Activated effector memory CD4-positive, alpha-beta T cell treated with anti-CD3 and anti-CD28 coated beads, Interleukin-2, amount 50 U/mL, for 16 hours (primary cell): ENCODE measurements at regions not wholly inside any gene's neighbourhood (a gene's known extent, or its start where the extent isn't known, plus 50 kb on each side); places are given as distances from the start of the nearest gene placed in this dataset.
"Not testable (repeated sequence)": the region's sequence is repeated elsewhere in the genome, so short reads cannot be mapped to it uniquely, and the experiment has no call there.

Source experiments
- DNase-seq: peaks from one replicate; pipeline ENCODE4 v3.0.0-alpha.2; 2020

DNA sequence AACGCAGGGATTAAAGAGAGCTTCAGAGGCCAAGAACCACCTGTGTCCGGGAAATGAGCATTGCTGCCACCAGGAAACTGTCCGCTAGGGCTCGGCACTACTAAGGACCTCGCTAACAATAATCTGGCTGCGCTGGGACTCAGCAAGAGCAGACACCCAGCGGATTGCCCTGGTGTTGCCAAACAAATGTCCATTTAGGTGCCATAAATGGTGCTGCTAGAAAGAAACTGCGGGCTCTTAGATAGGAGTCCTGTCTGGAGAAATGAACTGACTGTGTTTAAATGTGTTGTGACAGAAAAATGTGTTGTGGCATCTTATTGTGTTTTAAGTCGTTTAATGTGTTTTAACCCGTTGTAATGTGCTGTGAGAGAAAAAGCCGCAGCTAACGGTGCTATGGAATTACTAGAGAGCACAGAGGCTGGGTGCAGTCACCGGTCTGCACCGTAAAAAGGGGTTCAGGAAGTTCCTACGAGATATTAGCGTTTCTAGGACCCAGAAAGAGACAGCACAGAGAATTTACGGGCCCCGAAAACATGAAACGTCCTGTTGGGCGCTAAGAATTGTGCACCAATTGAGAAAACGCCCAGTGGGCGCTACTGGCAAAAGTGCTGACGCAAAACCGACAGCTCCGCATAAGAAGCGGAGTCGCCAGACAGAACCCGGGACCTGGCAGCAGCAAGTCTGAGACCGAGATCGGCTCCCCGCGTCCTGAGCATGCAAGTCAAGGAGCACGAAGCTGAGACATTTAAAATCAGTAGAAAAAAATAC is 90.6 kb downstream of the ANXA2R start:
- DNase-seq, result peak; percentile 86

DNA sequence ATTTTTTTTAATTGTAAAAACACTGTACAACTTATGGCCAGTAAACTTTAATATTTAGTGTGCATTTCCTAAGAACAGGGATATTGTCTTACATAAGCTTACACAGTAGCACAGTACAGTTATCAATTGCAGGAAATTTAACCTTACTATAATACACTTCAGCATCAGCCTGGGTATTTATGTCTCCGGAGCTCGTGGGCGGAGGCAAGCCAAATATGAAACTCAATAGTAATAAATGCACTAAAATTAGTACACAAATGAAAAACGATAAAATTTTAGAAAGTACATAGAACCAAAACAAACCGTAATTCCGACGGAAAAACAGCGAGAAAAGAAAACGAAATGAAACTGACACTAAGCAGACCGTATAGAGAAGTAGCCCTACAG is 91.2 kb downstream of the ANXA2R start:
- peak; percentile 78 for DNase-seq

DNA sequence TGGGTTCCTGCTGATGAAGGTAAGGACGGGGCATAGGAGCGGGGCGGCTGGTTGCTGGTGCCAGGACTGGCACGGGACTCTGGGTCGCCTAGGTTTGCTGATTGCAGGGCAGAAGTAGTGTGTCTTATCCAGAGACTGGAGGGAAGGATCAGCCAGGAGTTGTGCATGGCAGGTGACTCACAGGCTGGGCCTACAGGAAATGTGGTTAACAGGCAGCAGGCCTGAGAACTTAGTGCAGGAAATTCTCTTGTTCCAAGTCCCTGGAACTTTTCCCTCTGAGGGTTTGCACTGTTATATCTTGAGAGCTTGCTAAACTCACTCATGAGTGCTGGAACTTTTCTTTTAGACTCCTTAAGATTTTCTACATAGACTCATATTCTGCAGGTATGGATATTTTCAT is 95.1 kb downstream of the ANXA2R start:
- no peak for DNase-seq

DNA sequence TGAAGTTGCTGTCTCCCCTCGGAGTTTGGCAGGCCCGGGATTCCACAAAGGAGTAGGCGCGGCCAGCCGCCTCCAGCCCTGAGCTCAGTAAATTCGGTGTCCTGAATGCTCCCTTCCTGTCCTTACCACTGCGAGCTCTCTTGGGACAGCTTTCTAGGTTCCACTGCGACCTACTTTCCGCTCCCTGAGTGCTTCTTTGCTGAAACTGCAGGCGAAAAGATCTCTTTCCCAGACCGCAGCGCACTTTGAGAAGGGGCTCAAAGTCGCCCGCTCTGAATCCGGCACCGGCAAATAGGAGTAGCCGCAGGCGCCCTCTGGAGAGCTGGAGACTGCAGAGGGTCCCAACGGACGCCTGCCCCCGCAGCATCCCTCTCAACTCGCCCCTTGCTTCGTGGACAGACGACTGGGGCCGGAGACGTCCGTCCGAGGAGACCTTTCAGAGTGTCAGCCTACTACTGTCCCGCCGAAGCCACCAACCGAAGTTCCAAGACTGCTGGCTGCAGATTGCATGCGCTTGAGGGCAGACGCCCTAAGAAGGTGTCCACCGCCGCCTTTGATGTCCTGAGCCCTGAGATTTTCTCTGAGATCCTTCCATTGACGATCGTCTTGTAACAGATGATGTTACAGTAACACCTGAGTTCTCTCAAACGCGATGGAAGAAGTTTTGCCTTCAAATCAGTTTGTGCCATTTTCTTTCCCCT is 96.0 kb downstream of the ANXA2R start:
- DNase-seq, result no peak

DNA sequence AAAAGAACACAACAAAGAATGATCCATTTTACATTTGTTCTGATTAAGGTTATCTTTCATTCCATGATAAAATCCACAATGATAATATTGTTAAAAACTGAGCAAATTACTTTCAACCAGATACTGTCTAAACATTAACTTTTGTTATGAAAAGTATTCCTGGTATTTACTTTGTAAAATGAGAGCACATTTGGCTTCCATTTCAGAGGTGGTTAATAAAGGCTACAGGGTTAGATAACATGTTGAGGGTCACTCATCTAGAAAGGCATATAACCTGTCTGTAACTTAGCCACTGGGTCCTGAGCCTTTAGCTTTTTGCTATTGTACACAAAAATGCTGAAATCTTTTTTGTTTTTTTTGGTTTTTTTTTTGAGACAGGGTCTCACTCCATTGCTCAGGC is 99.3 kb downstream of the ANXA2R start:
- DNase-seq, result no peak

DNA sequence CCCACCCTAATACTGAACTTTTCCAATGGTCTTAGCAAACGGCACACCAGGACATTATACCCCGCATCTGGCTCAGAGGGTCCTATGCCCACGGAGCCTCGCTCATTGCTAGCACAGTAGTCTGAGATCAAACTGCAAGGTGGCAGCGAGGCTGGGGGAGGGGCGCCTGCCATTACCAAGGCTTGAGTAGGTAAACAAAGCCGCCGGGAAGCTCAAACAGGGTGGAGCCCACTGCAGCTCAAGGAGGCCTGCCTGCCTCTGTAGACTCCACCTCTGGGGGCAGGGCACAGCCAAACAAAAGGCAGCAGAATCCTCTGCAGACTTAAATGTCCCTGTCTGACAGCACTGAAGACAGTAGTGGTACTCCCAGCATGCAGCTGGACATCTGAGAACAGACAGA is 108.1 kb downstream of the ANXA2R start:
- not testable (repeated sequence) for DNase-seq

DNA sequence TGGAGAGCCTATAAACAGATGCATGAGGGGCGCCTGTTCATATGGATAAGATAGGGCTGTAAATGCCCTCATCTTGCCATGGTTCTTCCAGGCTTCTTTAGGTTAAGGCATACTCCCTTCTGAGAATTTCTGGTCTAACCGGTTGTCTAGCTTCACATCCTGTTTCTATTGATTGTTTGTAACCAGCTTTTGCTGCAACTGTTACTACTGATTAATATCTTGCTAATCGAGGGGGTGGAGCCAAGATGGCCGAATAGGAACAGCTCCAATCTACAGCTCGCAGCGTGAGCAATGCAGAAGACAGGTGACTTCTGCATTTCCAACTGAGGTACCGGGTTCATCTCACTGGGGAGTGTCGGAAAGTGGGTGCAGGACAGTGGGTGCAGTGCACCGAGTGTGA is 108.7 kb downstream of the ANXA2R start:
- not testable (repeated sequence) for DNase-seq

DNA sequence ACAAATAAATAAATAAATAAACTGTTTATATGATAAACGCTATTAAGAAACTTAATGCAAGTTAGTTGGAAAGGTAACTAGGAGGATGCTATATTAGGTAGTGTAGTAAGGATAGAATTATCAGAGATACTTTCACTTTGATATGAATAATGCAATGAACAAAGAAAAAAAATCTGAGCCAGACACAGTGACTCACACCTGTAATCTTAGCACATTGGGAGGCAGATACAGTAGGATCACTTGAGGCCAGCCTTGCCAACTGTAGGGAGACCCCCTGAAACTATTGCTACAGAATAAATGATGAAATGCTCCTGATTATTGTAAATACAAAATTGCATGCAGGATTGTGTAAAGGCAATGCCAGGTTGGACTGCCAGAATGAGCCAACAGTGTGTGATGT is 109.2 kb downstream of the ANXA2R start:
- DNase-seq, result no peak

DNA sequence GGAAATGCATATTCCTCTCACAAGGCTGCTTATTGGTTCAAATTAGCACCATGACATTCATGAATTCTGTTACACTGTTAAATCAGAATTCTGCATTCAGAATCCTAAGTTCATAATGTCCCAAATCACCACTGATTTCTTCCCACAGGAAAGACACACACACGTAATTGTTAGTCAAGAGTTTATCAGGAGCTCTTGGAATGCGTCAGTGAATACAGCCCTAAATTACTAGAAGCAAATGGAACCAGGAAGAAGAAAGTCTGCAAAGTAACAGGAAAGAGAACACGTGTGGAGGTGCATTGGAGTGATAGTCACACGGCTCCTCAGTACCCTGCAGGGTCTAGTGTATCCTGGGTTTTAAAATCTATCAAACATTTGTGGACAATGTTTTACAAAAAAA is 110.2 kb downstream of the ANXA2R start:
- no peak for DNase-seq

DNA sequence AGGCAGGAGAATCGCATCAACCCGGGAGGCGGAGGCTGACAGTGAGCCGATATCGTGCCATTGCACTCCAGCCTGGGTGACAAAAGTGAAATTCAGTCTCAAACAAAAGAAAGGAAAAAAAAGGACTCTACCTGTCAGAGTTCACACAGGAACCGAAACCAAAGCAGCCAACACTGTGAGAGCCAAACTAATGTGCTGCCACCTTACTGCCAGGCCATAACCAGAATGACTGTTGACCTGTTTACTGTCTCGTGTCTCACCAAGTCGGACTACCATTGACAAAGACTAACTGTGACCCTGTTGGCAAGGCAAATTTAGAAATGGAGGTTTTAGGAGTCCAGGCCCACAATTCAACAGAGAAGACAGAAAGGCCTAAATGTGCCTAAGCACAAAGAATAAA is 112.4 kb downstream of the ANXA2R start:
- no peak for DNase-seq

DNA sequence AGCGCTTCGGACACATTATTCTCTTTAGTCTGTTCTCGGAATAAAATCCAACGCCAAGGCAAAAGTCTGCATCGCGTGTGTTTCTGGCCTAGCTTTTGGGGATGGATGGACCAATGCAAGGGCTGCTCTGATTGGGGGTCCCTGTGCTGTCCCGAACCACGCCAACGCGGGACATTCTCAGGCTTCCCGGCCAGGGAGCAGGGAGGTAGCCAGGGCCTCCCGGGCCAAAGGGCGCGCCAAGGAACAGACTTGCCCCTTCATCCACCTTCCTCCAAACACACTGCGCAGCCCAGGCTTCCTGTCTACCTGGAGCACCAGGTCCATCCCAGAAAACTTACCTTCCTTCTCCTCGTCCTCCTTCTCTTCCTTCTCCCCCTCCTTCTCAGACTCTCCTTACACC is 113.0 kb upstream of the SELENOP start:
- no peak for DNase-seq

DNA sequence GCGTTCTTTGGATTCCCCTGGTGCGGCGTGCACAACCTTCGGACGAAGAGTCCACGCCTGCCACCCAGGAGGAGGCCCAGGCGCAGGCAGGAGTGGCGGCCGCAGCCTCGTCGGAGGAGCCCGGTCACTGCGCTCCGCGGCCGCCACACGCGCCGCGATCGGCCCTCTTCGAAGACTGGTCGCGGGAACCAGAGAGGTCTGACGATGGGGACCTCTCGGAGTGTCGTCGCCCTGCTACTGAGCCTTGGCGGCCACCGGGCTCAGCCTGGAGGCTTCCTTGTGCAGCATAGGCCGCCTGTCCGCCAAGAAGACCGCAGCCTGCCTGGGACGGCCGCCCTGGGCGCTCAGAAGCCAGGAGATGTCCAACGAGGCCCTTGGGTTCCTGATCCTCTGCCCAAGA is 112.5 kb upstream of the SELENOP start:
- DNase-seq, result no peak

DNA sequence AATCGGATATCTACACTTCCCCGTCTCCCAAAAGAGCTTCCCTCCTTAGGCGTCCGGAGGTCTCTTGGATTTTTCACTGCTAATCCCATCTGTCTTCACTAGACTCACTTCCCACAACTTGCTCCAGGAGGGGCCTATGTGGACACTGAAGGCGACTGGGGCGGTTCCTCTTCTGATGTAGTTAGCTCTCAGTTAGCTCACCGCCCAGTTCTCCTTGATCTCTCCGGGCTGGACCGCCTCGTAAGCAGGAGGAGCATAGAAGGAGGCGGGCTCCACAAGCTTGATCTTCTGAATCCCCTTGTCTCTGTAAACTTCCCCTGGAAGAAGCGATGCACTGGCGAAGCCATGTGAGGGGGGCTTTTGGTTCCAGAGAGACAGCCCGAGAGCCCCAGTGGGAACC is 112.0 kb upstream of the SELENOP start:
- DNase-seq, result no peak

DNA sequence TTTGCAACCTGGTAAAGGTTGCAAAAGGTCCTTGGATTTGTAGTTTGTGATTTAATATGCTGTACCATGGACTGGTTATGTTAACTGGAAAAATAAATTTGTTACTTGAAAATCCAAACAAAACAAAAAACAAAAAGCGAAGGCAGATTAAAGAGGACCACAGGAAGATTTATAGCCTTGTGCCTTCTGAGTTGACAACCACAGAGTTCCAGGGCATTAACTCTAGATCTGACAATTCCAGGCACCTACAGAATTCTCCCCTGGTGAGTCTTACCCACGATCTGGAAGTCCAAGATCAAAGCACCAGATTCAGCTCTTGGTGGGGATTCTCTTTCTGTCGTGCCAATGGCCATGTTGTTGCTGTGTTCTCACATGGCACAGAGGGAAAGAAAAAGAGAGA is 107.9 kb upstream of the SELENOP start:
- DNase-seq, result no peak

DNA sequence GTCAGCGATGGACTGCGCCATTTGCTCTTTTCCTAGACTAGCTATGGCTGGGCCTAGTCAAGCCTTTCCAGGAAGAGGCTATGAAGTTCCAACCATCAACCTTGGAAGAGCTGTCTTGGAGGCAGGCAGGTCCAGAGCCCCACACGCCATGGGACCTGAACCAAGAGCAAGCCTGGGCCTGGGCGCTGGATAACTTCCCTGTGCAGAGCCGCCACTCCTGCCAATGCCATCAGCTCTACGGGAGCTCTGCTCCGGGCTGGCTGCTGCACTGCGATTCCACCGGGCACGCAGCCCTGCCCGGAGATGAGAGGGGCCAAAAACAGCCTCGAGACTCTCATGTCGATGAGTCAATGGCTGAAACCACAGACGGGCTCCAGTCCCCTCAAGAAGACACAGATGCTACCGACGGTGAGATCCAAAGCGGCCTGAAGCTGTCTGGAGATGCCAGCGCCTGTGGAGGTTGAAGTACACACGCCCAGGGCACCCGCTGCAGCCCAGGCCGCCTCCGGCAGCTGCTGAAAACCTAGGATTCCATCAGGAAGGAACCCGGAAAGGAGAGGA is 103.7 kb upstream of the SELENOP start:
- no peak for DNase-seq

DNA sequence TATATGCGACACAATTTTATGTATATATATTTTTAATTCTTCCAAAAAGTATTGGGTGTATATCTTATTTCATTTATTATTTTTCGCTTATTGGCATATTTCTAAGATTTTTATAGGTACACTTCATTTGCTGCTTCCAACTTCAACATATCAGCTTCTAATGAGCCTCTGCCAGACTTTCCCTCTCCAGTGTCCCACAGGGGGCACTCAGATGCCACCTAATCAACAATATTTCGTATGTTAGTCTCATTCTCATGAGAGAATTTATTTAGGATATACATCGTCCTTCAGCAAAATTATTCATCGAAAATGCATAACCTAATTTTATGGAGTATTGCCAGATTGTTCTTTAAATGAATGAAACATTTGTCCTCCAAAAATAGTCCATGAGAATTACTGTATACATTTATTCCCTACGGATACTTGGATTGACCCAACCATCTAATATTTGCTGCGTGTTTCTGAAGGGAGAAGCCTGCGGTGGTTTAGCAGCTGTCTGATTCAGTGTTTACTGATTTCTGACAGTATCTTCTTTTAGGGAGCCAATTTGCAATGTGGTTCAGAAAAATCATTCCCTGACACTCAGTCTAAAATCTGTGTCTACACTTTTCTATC is 100.6 kb upstream of the SELENOP start:
- DNase-seq, result peak; percentile 78

DNA sequence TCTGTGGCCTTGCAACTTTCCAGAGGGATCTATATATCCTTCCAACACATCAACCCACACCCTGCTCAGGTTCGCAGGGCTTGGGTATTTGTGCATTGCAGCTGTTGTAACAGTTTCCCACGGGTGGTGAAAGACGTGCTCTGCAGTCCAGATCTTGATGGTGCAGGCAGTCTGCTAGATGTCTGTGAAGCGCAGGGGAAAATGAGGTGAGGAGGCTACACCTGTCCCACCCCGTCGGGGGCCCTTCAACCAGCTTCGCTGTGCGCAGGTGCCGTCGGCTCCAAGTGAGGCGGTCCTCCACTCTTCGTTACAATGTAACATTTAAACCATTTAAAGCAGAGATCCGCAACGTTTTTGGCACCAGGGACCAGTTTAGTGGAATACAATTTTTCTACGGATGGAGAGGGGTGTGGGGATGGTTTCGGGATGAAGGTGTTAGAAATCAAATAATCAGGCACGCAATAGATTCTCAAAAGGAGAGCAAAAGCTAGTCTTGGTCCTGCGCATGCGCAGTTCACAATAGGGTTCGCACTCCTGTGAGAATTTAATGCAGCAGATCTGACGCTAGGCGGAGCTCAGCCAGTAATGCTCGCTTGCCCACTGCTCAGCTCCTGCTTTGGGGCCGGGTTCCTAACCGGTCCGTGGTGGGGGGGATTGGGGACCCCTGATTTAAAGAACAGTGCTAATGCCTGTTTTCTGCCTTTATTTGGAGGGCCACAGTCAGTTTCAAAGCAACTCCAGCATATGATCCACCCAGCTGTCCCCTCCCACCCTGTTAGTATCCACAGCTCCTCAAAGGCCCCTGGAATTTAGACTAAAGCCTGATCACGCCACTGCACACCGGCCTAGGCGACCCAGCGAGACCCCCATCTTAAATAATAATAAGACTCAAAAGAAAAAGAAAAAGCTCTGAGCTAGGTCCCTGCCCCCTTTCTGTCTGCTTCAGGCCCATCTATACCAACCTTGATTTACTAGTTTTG is 97.1 kb upstream of the SELENOP start:
- peak; percentile 95 for DNase-seq

DNA sequence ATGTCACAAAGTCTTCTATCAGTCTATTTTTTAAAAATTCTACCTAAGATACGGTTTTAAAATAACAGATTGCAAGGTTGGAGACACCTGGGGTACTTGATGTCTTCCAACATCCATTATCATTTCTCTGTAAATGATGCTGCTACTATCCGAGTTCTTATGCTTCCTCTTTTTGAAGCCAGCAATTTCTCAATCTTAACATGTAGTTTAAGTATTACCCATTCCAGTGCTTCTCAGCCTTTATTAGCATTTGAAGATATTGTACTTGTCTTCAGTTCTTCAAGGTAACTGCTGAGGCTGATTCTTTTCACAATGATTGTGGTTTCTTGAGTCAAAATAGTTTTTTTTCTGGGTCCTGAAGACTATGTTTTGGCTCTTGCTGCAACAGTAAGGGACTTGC is 96.4 kb upstream of the SELENOP start:
- no peak for DNase-seq

DNA sequence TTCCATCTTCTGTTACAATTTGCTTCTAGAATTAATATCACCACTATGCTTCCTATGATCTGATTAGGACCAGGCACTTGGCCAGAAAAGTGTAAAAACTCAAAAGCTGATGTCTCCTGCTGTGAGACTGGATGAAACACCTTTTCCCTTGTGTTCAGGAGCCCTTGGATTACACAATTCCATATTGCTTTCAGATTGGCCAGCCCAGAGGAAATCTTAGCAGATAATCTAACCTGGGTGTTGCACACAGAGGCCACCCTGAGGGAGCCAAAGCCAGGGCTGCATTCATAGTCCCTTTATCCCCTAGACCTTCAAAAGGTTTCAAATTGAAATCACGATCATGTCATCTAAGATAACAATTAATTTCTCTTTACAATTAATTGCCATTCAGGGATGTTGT is 94.1 kb upstream of the SELENOP start:
- DNase-seq, result no peak

DNA sequence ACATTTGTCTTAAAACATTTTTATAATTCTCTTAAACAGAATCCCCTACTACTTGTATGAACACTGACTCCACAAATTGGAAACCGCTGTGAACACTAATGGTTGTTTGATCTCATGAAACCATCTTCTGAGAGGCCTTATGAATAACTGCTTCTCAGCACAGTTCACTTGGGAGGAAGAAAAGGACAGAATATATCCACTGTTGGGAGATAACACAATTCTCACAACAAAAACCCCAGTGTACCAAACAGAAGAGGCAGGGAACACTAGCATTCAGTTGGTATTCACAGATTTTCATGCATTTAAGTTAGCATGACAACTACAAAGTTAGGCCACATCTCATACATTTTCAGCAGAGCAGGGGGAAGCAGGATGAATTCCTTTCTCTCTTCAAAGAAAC is 89.0 kb upstream of the SELENOP start:
- no peak for DNase-seq

DNA sequence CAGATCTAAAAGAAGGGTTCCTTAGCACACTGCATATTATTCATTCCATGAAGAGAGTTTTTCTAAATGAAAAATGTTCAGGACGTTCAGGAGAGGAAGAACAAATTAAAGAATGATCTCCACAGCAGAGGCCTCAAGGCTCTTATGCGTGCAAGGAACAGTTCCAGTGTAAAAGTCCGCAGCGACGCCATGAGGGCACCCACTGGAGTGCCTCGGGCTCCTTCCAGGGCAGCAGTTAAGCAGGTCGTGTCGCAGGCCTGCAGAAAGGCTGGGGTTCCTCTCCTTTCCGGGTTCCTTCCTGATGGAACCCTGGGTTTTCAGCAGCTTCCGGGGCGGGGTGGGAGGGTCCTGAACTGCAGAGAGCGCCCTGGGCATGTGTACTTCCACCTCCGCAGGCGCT is 87.1 kb upstream of the SELENOP start:
- DNase-seq, result no peak

DNA sequence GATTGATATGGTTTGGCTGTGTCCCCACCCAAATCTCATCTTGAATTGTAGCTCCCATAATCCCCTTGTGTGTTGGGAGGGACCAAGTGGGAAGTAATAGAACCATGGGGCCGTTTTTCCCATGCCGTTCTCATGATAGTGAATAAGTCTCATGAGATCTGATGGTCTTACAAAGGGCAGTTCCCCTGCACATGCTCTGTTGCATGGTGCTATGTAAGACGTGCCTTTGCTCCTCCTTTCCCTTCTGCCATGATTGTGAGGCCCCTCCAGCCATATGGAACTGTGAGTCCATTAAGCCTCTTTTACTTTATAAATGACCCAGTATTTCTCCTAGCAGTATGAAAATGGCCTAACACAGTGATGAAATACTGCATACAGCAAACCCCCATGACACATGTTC is 84.8 kb upstream of the SELENOP start:
- no peak for DNase-seq

DNA sequence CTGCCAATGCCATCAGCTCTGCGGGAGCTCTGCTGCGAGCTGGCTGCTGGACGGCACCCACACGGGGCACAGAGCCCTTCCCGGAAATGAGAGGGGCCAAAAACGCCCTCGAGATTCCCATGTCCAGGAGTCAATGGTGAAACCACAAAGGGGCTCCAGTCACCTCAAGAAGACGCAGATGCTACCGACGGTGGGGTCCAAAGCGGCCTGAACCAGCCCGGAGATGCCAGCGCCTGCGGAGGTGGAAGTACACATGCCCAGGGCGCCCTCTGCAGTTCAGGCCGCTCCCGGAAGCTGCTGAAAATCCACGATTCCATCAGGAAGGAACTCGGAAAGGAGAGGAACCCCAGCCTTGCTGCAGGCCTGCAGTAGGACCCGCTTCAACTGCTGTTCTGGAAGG is 82.4 kb upstream of the SELENOP start:
- DNase-seq, result no peak
